CD4-positive, alpha-beta T cell treated with Interleukin-2 at 100 ng/mL for 4 hours (primary cell): ENCODE measurements at regions not wholly inside any gene's neighbourhood (a gene's known extent, or its start where the extent isn't known, plus 50 kb on each side); places are given as distances from the start of the nearest gene placed in this dataset.

ENCODE experiments used
- DNase-seq: peaks from one replicate; pipeline ENCODE4 v3.0.0-alpha.2; 2020; ENCODE audit warnings: low spot score

- DNase-seq, result no peak
Observed at GRCh38 chr15:62745621-62746225, 296.8 kb upstream of the TPM1 start.

GRCh38 chr15:62748196-62748595, 294.4 kb upstream of the TPM1 start:
- DNase-seq, result no peak

GRCh38 chr15:62749036-62749815, 293.3 kb upstream of the TPM1 start:
- DNase-seq, result no peak

GRCh38 chr15:62750471-62750870, 292.1 kb upstream of the TPM1 start:
- no peak for DNase-seq

GRCh38 chr15:62752657-62753517, 289.7 kb upstream of the TPM1 start:
- DNase-seq, result no peak

- DNase-seq, result no peak
Observed at GRCh38 chr15:62753518-62754221, 288.9 kb upstream of the TPM1 start.

GRCh38 chr15:62756326-62756994, 286.1 kb upstream of the TPM1 start:
- DNase-seq, result no peak

GRCh38 chr15:62756995-62757360, 285.6 kb upstream of the TPM1 start:
- DNase-seq, result no peak

GRCh38 chr15:62757535-62757934, 285.0 kb upstream of the TPM1 start:
- DNase-seq, result no peak

GRCh38 chr15:62758126-62758951, 284.2 kb upstream of the TPM1 start:
- no peak for DNase-seq

- DNase-seq, result no peak
Observed at GRCh38 chr15:62758952-62759349, 283.6 kb upstream of the TPM1 start.

- no peak for DNase-seq
Observed at GRCh38 chr15:62760538-62760937, 282.0 kb upstream of the TPM1 start.

GRCh38 chr15:62765916-62766315, 276.6 kb upstream of the TPM1 start:
- DNase-seq, result no peak

GRCh38 chr15:62766599-62766998, 275.9 kb upstream of the TPM1 start:
- DNase-seq, result no peak

- no peak for DNase-seq
Observed at GRCh38 chr15:62769604-62770003, 272.9 kb upstream of the TPM1 start.

GRCh38 chr15:62770111-62770660, 272.4 kb upstream of the TPM1 start:
- no peak for DNase-seq

GRCh38 chr15:62770752-62771151, 271.8 kb upstream of the TPM1 start:
- no peak for DNase-seq

- no peak for DNase-seq
Observed at GRCh38 chr15:62771234-62771633, 271.3 kb upstream of the TPM1 start.

- no peak for DNase-seq
Observed at GRCh38 chr15:62773369-62774165, 269.0 kb upstream of the TPM1 start.

GRCh38 chr15:62775932-62776331, 266.6 kb upstream of the TPM1 start:
- DNase-seq, result no peak
